GM13977 (cell line): ENCODE measurements at regions not wholly inside any gene's neighbourhood (a gene's known extent, or its start where the extent isn't known, plus 50 kb on each side); places are given as distances from the start of the nearest gene placed in this dataset.
"Not testable (repeated sequence)": the region's sequence is repeated elsewhere in the genome, so short reads cannot be mapped to it uniquely, and the experiment has no call there.

Experiments used
- DNase-seq: peaks from one replicate; pipeline ENCODE4 v3.0.0; 2012; ENCODE audit warnings: low spot score
- in situ Hi-C: fragments of 300-500 bp; cut with MboI; formaldehyde crosslinking; loops from one replicate; pipeline ENCODE4 v1.12.0; 2022; ENCODE audit warnings: low sequenced_read_pairs, low pct_unique_long_range_greater_than_20kb, mixed read lengths, inconsistent platforms; ENCODE audit not compliant: unreplicated experiment
- TF ChIP-seq, protein P1 (sequence below): IDR thresholded peaks from 2 replicates; pipeline ENCODE4 v1.5.1; 2012; ENCODE audit warnings: mild to moderate bottlenecking, control low read depth; ENCODE audit not compliant: insufficient read depth; ENCODE audit errors: extremely low read depth, missing control alignments

GRCh38 chr7:96920064-96920463, 85.3 kb upstream of the DLX6 start:
- DNase-seq: no peak
- in situ Hi-C loops: no loop called here
- TF ChIP-seq, protein P1, sequence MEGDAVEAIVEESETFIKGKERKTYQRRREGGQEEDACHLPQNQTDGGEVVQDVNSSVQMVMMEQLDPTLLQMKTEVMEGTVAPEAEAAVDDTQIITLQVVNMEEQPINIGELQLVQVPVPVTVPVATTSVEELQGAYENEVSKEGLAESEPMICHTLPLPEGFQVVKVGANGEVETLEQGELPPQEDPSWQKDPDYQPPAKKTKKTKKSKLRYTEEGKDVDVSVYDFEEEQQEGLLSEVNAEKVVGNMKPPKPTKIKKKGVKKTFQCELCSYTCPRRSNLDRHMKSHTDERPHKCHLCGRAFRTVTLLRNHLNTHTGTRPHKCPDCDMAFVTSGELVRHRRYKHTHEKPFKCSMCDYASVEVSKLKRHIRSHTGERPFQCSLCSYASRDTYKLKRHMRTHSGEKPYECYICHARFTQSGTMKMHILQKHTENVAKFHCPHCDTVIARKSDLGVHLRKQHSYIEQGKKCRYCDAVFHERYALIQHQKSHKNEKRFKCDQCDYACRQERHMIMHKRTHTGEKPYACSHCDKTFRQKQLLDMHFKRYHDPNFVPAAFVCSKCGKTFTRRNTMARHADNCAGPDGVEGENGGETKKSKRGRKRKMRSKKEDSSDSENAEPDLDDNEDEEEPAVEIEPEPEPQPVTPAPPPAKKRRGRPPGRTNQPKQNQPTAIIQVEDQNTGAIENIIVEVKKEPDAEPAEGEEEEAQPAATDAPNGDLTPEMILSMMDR: no peak

GRCh38 chr7:96920713-96921112, 84.6 kb upstream of the DLX6 start:
- in situ Hi-C loops: no loop called here
- no peak for DNase-seq

DNA sequence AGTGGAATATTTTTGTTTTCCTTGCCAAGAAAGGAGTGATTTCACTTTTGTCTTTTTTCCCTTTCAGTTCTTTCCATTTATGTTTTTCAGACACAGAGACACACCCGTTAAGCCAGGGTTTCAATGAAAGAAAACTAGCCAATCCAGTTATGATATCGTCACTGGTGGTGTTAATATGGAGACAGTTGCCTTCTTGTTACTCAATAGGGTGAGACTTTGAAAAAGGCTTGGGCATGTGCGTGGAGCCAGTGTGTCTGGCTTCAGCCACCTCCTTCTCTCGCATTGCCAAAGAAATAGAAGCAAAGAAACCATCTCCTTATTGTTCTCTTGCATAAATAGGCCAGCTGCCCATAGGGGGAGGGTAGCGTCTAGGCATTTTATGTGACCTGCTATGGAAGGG, 84.1 kb upstream of the DLX6 start:
- in situ Hi-C loops: no loop called here
- TF ChIP-seq, protein P1: no peak
- no peak for DNase-seq

More at GRCh38 chr7:96920713-96921112, 84.6 kb upstream of the DLX6 start:
- TF ChIP-seq, protein P1: no peak

DNA sequence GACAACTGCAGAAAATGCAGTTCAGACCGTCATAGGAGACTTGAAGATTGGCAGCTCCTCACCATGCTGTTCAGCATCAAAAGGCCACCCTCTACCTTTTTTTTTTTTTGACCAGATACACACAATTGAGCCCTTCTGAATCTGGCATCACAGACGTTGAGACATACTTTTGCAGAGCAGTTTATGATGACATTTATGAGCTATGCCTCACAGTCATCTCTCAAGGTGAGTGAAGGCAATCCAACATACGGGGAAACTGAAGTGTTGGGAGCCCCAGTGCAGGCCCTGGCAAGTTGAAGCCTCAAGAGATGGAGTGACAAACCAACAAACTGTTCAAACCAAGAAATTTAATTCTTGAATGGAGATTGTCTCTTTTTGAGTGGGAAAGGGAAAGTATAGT, 83.6 kb upstream of the DLX6 start:
- in situ Hi-C loops: no loop called here
- TF ChIP-seq, protein P1: no peak
- no peak for DNase-seq

GRCh38 chr7:96923345-96923744, 82.0 kb upstream of the DLX6 start:
- DNase-seq, in situ Hi-C loops: not testable (repeated sequence)

GRCh38 chr7:96927131-96927530, 78.2 kb upstream of the DLX6 start:
- DNase-seq: no peak
- in situ Hi-C loops: no loop called here
- TF ChIP-seq, protein P1: no peak

DNA sequence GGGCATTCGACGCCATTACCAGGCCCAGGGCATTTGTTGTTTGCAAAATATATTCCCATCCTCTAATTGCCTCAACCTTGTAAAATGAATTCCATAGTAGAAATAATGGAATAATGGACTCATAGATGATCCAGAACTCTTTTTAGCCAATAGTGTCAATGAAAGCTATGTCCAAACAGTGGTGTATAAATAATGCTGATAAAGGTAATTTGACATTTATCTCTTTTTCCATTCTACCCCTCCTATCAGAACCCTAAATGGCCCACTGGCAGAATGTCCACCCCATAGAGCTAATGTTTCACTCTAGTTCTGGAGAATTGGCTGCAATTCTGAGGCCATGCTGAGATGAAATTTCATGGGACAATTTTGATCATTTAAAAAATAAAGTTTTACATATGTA, 76.4 kb upstream of the DLX6 start:
- no peak for DNase-seq
- TF ChIP-seq, protein P1: no peak
- in situ Hi-C loops: no loop called here
